Stomach (tissue), 8 donors: ENCODE measurements at regions not wholly inside any gene's neighbourhood (a gene's known extent, or its start where the extent isn't known, plus 50 kb on each side); places are given as distances from the start of the nearest gene placed in this dataset.

Source experiments
- DNase-seq, 2 donors: peaks; one replicate each; pipeline versions ENCODE4 v3.0.0 to v3.0.0-alpha.2; 2013 to 2019
- H3K27ac ChIP-seq, 5 donors: fragments of 200-600 bp in 4 of 5; sonication (generic) in 4 of 5; one replicate each; pipeline ENCODE4 v1.5.1; 2013 to 2019; ENCODE audit warnings: mild to moderate bottlenecking in 1 of 5, moderate library complexity in 1 of 5
- H3K27me3 ChIP-seq, 3 donors: fragments of 200-600 bp; sonication (generic); one replicate each; pipeline ENCODE4 v1.5.1; 2017 to 2019; ENCODE audit warnings: mixed run types in 1 of 3
- H3K36me3 ChIP-seq, 4 donors: fragments of 200-600 bp; sonication (generic); 1 replicate in 3 of 4; 2 replicates in 1 of 4; pipeline ENCODE4 v1.5.1; 2016 to 2019
- H3K4me1 ChIP-seq, 4 donors: fragments of 200-600 bp; sonication (generic); one replicate each; pipeline ENCODE4 v1.5.1; 2016 to 2019
- H3K4me3 ChIP-seq, 4 donors: fragments of 200-600 bp; sonication (generic) in 3 of 4; one replicate each; pipeline ENCODE4 v1.5.1; 2016 to 2019; ENCODE audit warnings: mild to moderate bottlenecking in 1 of 4
- H3K9me3 ChIP-seq, 4 donors: fragments of 200-600 bp; sonication (generic); one replicate each; pipeline ENCODE4 v1.5.1; 2016 to 2019
- EP300 ChIP-seq: sonication (generic); formaldehyde crosslinking; IDR thresholded peaks from one replicate; pipeline ENCODE4 v1.6.1; 2017; ENCODE audit warnings: antibody characterized with exemption
- POLR2A ChIP-seq, 4 donors: fragments of 450-650 bp; IDR thresholded peaks; one replicate each; pipeline ENCODE4 v1.6.1; 2016; ENCODE audit warnings: antibody characterized with exemption in 4 of 4, control low read depth in 2 of 4, mild to moderate bottlenecking in 1 of 4, moderate library complexity in 1 of 4
- POLR2AphosphoS5 ChIP-seq, 3 donors: sonication (generic); formaldehyde crosslinking; IDR thresholded peaks; one replicate each; pipeline ENCODE4 v1.6.1; 2016; ENCODE audit warnings: antibody characterized with exemption in 3 of 3
- WGBS, 5 donors: extraction: QIAGEN DNeasy Blood & Tissue Kit in 3 of 5; methylation state at CpG; one replicate each; pipeline versions ENCODE4 v1.1.5 to v1.1.7; 2013 to 2018; 5-methylcytosine and 5-hydroxymethylcytosine counted together
- intact Hi-C: fragments of 100-400 bp; cut with DNase I; formaldehyde crosslinking; loops from one replicate; pipeline ENCODE4 v1.15.1; 2023; ENCODE audit warnings: low total_unique reads
- TF ChIP-seq, protein P1 (sequence below), 7 experiments: fragments of 450-650 bp in 4 of 7; fragments of 200-600 bp in 3 of 7; sonication (generic) in 3 of 7; IDR thresholded peaks; one replicate each; pipeline ENCODE4 v1.5.1; 2016 to 2019; ENCODE audit warnings: antibody characterized with exemption in 7 of 7, control low read depth in 2 of 7, mild to moderate bottlenecking in 1 of 7
- donor health status: healthy with polysubstance abuse.
- donor health status: Bipolar disorder and iron deficiency.
- donor health status: healthy.

DNA sequence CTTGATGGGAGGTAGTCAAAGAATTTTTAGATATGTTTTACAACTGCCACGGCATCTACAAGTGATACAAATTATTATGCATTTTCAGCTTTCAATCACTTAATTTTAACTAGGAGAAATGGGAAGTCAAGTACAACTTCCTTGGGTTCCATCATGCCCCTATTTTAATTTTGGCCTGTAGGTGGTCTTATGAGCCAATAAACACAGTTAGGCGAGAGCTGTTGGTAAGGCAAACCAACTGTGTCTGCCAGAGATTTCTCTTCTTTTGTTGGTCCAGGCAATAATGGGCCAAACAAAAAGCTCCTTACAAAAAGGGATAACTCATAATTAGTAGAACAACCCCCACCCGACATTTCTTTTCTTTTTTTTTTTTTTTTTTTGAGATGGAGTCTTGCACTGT lies 63.3 kb upstream of the ARX start:
- intact Hi-C loops = no loop called here
- Histone ChIP-seq H3K4me1 (no peaks in the 10 kb centered on the region), H3K27me3 (no peaks in the 10 kb centered on the region), H3K4me3 (no peak overlapping the region), H3K9me3 (no peaks in the 10 kb centered on the region), H3K27ac (no peak overlapping the region), H3K36me3 (no peaks in the 10 kb centered on the region)
- no peak for DNase-seq
- 70 to 93% (median 84%) methylated on average over 3 of the region's 3 CpGs for whole genome bisulfite sequencing, 5 donors
- TF ChIP-seq POLR2AphosphoS5 (IDR thresholded peaks at IDR 0.05) = no peak
- TF ChIP-seq, protein P1, sequence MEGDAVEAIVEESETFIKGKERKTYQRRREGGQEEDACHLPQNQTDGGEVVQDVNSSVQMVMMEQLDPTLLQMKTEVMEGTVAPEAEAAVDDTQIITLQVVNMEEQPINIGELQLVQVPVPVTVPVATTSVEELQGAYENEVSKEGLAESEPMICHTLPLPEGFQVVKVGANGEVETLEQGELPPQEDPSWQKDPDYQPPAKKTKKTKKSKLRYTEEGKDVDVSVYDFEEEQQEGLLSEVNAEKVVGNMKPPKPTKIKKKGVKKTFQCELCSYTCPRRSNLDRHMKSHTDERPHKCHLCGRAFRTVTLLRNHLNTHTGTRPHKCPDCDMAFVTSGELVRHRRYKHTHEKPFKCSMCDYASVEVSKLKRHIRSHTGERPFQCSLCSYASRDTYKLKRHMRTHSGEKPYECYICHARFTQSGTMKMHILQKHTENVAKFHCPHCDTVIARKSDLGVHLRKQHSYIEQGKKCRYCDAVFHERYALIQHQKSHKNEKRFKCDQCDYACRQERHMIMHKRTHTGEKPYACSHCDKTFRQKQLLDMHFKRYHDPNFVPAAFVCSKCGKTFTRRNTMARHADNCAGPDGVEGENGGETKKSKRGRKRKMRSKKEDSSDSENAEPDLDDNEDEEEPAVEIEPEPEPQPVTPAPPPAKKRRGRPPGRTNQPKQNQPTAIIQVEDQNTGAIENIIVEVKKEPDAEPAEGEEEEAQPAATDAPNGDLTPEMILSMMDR (IDR thresholded peaks at IDR 0.05) = no peak
- no peak for TF ChIP-seq POLR2A (IDR thresholded peaks at IDR 0.05)

DNA sequence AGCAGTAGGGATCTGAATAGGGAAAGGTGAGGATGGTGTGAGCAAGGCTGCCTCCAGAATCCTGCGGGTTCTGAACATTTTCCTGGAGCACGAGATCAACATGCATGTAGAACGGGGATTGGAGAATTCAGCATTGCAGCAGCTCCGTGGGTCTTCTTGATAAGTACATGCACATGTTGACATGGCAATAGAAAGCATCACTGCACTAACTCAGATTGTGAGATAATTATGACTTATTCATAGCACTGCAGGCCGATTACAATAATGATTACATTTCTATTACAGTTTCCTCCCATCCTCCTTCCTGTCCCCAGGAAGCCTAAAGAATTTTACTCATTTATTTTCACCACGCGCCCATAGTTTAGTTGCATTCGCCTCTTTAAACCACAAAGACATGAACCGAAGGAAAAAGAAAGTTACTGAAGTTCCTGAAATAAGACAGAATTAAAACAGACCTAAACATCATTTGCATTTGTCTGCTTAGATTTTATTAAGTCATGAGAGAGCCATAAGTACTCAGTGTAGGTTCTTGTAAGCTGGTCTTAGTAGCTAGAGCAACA lies 61.3 kb upstream of the ARX start:
- intact Hi-C loops = no loop called here
- no peak for TF ChIP-seq EP300
- no peak for TF ChIP-seq POLR2AphosphoS5 (IDR thresholded peaks at IDR 0.05)
- no peak for TF ChIP-seq POLR2A (IDR thresholded peaks at IDR 0.05)
- TF ChIP-seq, protein P1 (IDR thresholded peaks at IDR 0.05) = no peak
- no peaks in the 10 kb centered on the region for H3K9me3 ChIP-seq
- no peak overlapping the region for H3K27ac ChIP-seq
- 68 to 84% (median 74%) methylated on average over 9 of the region's 9 CpGs for WGBS, 5 donors
- no peak for DNase-seq
- H3K4me1 ChIP-seq = no peaks in the 10 kb centered on the region
- no peaks in the 10 kb centered on the region for H3K36me3 ChIP-seq
- no peaks in the 10 kb centered on the region for H3K27me3 ChIP-seq
- H3K4me3 ChIP-seq = no peak overlapping the region

DNA sequence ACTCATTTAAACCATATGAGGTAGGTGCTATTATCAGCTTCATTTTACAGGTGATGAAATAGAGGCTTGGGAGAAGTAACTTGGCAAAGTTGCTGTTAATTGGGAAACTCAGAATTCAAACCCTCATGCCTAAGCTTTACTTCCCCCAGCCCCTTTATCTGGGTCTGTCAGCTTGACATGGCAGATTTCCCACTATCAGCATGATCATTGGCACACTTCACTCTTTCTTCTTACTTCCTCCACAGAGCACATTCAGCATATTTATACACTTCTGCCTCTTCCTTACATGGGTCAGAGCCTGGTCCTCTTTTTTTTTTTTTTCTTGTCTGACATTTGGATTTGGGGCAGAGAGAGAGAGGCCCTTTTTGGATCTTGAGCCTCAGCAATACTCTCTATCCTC lies 56.5 kb upstream of the ARX start:
- Histone ChIP-seq H3K36me3 (no peaks in the 10 kb centered on the region), H3K9me3 (peaks cover 0 to 11% (median 6%) of the 10 kb centered on the region in 4 donors), H3K27me3 (no peaks in the 10 kb centered on the region), H3K4me1 (no peaks in the 10 kb centered on the region), H3K4me3 (no peak overlapping the region), H3K27ac (no peak overlapping the region)
- TF ChIP-seq EP300 (no peak), POLR2AphosphoS5 (IDR thresholded peaks at IDR 0.05) (no peak), POLR2A (IDR thresholded peaks at IDR 0.05) (no peak)
- TF ChIP-seq, protein P1 (IDR thresholded peaks at IDR 0.05) = no peak
- intact Hi-C loops = no loop called here
- DNase-seq = no peak

DNA sequence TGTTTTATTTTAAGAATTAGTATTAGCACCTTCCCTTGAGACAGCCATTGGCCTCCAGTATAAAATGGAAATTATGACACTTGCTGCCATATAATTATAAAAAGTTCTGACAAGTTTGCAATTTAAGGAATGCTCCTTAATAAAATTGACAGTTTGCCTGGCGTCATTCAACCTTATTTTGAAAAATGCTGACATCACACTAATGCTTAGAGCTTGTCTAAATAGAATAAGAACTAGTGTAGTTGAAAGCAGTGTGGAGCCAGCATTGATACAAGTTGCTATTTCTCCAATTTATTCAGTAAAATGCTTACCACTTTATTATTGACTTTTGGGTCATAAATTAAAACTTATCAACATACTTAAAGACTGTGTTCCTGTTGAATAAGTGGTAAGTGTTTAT lies 54.3 kb upstream of the ARX start:
- Histone ChIP-seq H3K36me3 (no peaks in the 10 kb centered on the region), H3K27ac (no peak overlapping the region), H3K4me1 (no peaks in the 10 kb centered on the region), H3K9me3 (peaks cover 0 to 11% (median 6%) of the 10 kb centered on the region in 4 donors), H3K4me3 (no peak overlapping the region), H3K27me3 (no peaks in the 10 kb centered on the region)
- no peak for DNase-seq
- TF ChIP-seq POLR2AphosphoS5 (IDR thresholded peaks at IDR 0.05) = no peak
- no peak for TF ChIP-seq POLR2A (IDR thresholded peaks at IDR 0.05)
- TF ChIP-seq, protein P1 (IDR thresholded peaks at IDR 0.05) = no peak
- no peak for TF ChIP-seq EP300
- WGBS, 5 donors = 55 to 88% (median 67%) methylated on average over 1 of the region's 1 CpG
- intact Hi-C loops = no loop called here
